NCI-H69 (cell line): ENCODE measurements at regions not wholly inside any gene's neighbourhood (a gene's known extent, or its start where the extent isn't known, plus 50 kb on each side); places are given as distances from the start of the nearest gene placed in this dataset.

Experiments used
- DNase-seq: peaks from one replicate; lab custom pipeline; 2025; lab: John Stamatoyannopoulos, UW

DNA sequence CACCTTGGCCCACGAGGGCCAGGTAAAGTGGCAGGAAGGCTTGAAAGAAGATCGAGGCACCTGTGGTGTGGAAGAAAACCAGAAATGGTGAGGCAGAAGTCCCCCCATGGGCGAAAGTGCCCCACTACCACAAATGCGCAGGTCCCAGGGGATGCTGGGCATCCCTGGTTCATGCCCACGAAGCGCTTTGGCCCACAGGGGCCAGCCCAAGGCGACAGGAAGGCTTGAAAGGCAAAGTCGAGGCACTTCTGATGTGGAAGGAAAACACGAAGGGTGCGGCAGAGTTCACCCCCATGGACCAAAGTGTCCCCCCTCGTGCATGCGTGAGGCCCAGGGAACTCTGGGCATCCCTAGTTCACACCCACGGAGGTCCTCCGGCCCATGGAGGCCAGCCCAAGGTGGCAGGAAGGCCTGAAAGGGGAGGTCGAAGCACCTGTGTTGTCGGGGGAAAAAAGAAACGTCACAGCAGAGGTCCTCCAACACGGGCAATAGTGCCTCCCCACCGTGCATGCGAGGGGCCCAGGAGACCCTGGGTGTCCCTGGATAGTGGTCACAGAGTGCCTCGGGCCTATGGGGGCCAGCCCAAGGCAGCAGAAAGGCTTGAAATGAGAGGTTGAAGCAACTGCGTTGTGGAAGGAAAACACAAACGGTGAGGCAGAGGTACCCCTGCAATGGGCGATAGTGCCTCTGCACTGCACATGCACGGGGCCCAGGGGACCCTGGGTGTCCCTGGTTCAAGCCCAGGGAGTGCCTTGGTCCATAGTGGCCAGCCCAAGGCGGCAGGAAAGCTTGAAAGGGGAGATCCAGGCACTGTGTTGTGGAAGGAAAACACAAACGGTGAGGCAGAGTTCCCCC, 373.9 kb downstream of the ALG10 start:
- DNase-seq, result no peak

DNA sequence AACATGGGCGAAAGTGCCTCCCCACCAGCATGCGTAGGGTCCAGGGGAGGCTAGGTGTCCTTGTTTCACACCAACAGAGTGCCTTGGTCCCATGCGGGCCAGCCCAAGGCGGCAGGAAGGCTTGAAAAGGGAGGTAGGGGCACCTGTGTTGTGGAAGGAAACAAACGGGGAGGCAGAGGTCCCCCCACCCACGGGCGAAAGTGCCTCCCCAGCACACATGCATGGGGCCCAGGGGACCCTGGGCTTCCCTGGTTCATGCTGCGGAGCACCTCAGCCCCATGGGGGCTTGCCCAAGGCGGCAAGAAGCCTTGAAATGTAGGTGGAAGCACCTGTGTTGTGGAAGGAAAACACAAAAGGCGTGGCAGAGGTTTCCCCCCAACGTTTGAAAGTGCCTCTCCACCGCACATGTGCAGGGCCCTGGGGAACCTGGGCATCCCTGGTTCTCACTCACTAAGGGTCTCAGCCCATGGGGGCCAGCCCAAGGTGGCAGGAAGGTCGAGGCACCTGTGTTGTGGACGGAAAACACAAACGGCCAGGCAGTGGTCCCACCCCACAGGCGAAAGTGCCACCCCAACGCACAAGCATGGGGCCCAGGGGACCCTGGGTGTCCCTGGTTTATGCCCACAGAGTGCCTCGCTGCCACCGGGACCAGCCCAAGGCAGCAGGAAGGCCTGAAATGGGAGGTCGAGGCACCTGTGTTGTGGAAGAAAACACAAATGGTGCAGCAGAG, 374.7 kb downstream of the ALG10 start:
- no peak for DNase-seq

DNA sequence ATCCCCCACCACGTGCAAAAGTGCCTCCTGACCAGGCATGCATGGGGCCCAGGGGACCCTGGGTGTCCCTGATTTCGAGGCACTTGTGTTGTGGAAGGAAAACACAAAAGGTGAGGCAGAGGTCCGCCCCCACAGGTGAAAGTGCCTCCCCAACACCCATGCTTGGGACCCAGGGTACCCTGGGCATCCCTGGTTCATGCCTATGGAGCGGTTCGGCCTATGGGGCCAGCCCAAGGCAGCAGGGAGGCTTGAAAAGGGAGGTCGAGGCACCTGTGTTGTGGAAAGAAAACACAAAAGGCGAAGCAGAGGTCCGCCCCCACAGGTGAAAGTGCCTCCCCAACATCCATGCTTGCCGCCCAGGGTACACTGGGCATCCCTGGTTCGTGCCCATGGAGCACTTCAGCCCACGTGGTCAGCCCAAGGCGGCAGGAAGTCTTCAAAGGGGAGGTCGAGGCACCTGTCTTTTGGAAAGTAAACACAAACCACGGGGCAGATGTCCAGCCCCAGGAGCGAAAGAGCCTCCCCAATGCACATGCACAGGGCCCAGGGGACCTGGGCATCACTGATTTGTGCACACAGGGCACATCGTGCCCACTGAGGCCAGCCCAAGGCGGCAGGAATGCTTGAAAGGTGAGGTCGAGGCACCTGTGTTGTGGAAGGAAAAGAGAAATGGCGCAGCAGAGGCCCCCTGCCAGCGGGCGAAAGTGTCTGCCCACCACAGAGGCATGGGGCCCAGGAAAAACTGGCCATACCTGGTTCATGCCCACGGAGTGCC, 375.5 kb downstream of the ALG10 start:
- DNase-seq, result no peak

DNA sequence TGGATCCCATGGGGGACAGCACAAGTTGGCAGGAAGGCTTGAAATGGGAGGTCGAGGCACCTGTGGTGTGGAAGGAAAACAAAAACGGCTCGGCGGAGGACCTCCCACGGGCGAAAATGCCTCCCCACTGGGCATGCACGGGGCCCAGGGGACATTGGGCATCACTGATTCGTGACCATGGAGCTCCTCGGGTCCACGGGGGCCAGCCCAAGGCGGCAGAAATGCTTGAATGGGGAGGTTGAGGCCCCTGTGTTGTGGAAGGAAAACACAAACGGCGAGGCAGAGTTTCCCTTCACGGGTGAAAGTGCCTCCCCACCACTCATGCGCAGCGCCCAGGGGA, 376.0 kb downstream of the ALG10 start:
- no peak for DNase-seq

DNA sequence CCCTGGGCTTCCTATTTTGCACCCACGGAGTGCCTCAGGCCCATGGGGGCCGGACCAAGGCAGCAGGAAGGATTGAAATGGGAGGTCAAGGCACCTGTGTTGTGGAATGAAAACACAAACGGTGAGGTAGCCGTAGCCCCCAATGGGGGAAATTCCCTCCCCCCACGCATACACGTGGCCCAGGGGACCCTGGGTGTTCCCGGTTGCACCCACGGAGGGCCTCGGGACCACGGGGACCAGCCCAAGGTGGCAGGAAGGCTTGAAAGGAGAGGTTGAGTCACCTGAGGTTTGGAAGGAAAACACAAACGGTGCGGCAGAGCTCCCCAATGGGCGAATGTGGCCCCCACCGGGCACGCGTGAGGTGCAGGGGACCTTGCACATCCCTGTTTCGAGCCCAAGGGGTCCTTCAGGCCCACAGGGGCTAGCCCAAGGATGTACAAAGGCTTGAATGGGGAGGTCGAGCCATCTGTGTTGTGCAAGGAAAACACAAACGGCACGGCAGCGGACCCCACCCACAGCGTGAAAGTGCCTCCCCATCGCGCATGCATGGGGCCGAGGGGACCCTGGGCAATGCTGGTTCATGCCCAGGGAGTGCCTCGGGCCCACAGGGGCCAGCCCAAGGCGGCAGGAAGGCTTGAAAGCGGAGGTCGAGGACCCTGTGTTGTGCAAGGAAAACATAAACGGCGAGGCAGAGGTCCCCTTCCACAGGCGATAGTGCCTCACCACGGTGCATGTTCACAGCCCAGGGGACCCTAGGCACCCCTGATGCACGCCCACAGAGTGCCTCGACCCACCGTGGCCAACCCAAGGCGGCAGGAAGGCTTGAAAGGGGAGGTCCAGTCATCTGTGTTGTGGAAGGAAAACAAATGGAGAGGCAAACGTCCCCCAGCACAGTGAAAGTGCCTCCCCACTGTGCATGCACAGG, 376.7 kb downstream of the ALG10 start:
- no peak for DNase-seq

DNA sequence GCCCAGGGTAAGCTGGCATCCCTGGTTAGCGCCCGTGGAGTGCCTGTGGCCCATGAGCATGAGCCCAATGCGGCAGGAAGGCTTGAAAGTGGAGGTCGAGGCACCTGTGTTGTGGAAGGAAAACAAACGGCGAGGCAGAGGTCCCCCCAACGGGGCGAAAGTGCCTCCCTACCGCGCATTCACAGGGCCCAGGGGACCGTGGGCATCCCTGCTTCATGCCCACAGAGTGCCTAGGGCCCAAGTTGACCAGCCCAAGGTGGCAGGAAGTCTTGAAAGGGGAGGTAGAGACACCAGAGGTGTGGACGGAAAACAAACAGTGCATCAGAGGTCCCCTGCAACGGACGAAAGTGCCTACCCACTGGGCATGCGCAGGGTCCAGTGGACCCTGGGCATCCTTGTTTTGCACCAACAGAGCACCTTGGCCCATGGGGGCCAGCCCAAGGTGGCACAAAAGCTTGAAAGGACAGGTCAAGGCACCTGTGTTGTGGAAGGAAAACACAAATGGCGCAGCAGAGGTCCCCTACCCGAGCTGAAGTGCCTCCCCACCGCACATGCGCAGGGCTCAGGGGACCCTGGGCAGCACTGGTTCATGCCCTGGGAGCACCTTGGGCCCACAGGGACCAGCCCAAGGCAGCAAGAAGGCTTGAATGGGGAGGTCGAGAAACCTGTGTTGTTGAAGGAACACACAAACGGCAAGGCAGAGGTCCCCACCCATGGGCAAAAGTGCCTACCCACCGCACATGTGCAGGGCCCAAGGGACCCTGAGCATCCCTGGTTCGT, 377.5 kb downstream of the ALG10 start:
- DNase-seq, result no peak

DNA sequence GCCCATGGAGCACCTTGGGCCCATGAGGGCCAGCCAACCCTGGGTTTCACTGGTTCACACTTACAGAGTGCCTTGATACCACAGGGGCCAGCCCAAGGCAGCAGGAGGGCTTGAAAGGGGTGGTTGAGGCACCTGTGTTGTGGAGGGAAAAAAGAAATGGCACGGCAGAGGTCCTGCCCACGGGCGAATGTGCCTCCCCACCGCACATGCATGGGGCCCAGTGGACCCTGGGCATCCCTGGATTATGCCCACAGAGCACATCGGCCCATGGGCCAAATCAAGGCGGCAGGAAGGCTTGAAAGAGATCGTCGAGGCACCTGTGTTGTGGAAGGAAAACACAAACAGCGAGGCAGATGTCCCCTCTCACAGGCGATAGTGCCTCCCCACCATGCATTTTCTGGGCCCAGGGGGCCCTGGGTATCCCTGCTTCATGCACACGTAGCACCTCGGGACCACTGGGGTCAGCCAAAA, 378.1 kb downstream of the ALG10 start:
- DNase-seq, result no peak

DNA sequence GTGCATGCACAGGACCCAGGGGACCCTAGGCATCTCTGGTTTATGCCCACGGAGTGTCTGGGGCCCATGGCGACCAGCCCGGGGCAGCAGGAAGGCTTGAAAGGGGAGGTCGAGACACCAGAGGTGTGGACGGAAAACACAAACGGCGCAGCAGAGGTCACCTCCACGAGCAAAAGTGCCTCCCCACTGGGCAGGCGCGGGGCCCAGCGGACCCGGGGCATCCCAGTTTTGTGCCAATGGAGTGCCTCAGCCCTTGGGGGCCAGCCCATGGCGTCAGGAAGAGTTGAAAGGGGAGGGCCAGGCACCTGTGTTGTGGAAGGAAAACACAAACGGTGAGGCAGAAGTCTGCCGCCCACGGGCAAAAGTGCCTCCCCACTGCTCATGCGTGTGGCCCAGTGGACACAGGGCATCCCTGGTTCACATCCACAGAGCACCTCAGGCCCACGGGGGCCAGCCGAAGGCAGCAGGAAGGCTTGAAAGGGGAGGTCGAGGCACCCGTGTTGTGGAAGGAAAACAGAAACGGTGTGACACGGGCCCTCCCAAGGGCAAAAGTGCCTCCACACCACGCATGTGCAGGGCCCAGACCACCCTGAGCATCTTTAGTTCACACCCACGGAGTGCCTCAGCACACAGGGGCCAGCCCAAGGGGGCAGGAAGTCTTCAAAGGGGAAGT, 378.8 kb downstream of the ALG10 start:
- DNase-seq, result no peak

DNA sequence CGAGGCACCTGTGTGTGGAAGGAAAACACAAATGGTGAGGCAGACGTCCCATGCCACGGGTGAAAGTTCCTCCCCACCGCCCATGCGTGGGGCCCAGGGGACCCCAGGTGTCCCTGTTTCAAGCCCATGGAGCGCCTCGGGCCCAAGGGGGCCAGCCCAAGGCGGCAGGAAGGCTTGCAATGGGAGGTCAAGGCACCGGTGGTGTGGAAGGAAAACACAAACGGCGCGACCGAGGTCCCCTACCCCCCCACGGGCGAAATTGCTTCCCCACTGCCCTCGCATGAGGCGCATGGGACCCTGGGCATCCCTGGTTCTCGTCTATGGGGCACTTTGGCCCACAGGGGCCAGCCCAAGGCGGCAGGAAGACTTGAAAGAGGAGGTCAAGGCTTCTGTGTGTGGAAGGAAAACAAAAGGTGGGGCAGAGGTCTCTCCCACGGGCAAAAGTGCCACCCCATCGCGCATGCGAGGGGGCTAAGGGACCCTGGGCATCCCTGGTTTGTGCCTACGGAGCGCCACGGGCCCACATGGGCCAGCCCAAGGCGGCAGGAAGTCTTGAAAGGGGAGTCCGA, 379.4 kb downstream of the ALG10 start:
- no peak for DNase-seq

DNA sequence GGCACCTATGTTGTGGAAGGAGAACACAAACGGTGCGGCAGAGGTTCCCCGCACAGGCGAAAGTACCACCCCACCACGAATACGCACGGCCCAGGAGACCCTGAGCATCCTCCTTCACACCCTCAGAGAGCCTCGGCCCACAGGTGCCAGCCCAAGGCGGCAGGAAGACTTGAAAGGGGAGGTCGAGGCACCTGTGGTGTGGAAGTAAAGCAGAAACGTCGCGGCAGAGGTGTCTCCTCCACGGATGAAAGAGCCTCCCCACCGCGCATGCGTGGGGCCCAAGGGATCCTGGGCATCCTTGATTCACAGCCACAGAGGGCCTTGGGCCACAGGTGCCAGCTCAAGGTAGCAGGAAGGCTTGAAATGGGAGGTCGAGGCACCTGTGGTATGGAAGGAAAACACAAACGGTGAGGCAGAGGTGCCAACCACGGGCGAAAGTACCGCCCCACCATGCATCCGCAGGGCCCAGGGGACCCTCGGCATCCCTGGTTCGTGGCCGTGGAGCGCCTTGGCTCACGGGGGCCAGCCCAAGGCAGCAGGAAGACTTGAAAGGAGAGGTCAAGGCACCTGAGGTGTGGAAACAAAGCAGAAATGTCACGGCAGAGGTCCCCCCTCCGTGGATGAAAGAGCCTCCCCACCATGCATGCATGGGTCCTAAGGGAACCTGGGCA, 380.1 kb downstream of the ALG10 start:
- DNase-seq, result no peak

DNA sequence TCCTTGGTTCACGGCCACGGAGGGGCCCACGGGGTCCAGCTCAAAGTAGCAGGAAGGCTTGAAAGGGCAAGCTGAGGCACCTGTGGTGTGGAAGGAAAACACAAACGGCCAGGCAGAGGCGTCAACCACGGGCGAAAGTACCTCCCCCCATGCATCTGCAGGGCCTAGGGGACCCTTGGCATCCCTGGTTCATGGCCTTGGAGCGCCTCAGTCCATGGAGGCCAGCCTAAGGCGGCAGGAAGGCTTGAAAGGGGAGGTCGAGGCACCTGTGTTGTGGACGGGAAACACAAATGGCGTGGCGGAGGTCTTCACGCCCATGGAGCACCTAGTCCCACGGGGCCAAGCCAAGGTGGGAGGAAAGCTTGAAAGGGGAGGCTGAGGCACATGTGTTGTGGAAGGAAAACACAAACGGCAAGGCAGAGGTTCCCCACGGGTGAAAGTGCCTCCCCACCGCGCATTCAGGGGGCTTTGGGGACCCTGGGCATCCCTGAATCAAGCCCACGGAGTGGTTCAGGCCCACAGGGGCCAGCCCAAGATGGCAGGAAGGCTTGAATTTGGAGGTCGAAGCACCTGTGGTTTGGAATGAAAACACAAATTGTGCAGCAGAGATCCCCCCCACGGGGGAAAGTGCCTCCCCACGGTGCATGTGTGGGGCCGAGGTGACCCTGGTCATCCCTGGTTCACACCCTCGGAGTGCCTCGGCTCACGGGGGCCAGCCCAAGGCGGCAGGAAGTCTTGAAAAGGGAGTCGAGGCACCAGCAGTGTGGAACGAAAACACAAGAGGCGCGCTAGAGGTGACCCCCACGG, 380.8 kb downstream of the ALG10 start:
- no peak for DNase-seq

DNA sequence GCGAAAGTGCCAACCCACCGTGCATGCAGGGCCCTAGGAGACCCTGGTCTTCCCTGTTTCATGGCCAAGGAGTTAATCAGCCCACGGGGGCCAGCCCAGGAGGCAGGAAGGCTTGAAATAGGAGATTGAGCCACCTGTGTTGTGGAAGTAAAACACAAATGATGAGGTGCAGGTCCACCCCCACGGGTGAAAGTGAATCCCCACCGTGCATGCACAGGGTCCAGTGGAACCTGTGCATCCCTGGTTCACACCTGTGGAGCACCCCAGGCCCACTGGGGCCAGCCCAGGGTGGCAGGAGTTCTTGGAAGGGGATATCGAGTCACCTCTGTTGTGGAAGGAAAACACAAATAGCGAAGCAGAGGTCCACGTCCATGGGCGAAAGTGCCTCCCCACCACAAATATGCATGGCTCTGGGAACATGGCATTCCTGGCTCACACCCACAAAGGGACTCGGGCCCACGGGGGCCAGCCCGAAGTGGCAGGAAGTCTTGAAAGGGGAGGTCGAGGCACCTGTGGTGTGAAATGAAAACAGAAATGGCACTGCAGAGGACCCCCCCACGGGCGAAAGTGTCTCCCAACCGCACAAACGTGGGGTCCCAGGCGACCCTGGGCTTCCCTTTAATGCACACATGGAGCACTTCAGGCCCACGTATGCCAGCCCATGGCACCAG, 381.5 kb downstream of the ALG10 start:
- no peak for DNase-seq

DNA sequence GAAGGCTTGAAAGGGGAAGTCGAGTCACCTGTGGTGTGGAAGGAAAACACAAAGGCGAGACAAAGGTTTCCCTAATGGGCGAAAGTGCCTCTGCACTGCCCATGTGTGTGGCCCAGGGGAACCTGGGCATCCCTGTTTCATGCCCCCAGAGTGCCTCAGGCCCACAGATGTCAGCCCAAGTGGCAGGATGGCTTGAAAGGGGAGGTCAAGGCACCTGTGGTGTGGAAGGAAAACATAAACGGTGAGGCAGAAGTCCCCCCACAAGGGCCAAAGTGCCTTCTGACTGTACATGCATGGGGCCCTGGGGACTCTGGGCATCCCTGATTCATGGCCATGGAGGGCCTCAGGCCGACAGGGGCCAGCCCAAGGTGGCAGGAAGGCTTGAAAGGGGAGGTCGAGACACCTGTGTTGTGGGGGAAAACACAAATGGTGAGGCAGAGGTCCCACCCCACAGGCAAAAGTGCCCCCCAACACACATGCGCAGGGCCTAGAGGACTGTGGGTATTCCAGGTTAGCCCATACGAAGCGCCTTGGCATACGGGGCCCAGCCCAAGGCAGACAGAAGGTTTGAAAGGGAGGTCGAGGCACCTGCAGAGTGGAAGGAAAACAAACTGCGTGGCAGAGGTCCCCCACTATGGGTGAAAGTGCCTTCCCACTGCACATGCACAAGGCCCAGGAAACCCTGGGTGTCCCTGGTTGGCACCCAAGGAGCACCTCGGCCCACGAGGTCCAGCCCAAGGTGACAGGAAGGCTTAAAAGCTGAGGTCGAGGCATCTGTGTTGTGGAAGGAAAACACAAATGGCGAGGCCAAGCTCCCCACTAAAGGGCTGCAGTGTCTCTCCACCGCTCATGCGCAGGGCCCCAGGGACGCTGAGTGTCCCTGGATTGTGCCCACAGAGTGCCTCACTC, 382.3 kb downstream of the ALG10 start:
- no peak for DNase-seq

DNA sequence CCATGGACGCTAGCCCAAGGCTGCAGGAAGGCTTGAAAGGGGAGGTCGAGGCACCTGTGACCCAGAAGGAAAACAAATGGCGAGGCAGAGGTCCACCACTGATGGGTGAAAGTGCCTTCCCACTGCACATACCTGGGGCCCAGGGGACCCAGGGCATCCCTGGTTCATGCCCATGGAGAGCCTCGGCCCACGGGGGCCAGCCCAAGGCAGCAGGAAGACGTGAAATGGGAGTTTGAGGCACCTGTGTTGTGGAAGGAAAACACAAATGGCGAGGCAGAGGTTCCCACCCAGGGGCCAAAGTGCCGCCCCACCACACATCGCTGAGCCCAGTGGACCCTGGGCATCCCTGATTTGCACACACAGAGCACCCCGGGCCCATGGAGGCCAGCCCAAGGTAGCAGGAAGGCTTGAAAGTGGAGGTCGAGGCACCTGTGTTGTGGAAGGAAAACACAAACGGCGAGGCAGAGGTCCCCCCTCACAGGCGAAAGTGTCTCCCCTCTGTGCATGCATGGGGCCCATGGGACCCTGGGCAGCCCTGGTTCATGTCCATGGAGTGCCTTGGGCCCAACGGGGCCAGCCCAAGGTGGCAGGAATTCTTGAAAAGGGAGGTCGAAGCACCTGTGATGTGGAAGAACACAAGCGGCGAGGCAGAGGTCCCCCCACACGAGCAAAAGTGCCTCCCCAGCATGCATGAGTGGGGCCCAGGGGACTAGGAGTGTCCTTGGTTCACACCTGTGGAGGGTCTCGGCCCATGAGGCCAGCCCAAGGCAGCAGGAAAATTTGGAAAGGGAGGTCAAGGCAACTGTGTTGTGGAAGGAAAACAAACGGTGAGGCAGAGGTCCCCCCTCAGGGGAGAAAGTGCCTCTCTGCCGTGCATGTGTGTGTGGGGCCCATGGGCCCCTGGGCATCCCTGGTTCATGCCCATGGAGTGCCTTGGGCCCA, 383.3 kb downstream of the ALG10 start:
- no peak for DNase-seq

DNA sequence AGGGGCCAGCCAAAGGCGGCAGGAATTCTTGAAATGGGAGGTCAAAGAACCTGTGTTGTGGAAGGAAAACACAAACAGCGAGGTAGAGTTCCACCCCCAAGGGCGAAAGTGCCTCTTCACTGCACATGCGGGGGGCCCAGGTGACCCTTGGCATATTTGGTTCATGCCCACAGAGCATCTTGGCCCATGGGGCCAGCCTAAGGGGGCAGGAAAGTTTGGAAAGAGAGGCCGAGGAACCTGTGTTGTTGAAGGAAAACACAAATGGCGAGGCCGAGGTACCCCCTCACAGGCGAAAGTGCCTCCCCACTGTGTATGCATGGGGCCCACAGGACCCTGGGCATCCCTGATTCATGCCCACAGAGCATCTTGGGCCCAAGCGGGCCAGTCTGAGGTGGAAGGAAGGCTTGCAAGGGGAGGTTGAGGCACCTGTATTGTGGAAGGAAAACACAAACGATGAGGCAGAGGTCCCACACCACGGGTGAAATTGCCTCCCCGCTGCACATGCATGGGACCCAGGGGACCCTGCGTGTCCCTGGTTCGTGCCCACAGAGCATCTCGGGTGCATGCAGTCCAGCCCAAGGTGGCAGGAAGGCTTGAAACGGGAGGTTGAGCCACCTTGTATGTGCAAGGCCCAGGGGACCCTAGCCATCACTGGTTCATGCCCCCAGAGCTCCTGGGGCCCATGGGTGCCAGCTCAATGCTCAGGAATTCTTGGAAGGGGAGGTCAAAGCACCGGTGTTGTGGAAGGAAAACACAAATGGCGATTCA, 384.1 kb downstream of the ALG10 start:
- DNase-seq, result no peak
